ENCODE measurements at regions not wholly inside any gene's neighbourhood (a gene's known extent, or its start where the extent isn't known, plus 50 kb on each side); places are given as distances from the start of the nearest gene placed in this dataset.

DNA sequence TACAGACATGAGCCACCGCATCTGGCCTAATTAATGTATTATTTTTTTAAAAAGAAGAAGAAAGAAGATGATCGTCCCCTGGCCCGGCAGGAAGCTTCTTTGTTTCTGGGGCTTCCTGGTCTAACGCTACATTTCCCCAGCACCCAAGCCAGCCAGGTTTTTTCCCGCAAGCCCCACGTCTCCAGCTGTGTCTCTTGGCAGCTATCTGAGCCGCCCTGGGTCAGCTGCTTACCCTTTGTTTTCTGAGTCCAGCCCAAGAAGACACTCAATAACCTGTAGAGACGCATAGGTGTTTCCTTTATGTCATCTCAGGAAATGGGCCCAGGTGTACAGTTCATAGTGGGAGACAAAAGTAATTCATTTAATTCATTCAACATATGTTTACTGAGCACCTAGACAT lies 110.2 kb downstream of the MTPAP start:
- TF ChIP-seq POLR2AphosphoS5 (IDR thresholded peaks at IDR 0.05; ENCODE audit: low read depth, low read length) (no peak), POLR2A (IDR thresholded peaks at IDR 0.05; ENCODE audit: low read depth, low read length) (no peak), TAF1 (IDR thresholded peaks at IDR 0.05; ENCODE audit: low read depth, low read length) (no peak), POU2F2 (IDR thresholded peaks at IDR 0.05; ENCODE audit: low read depth, low read length) (no peak)

Data from GM12891 (cell line).